OCI-M1 (cell line): ENCODE measurements at regions not wholly inside any gene's neighbourhood (a gene's known extent, or its start where the extent isn't known, plus 50 kb on each side); places are given as distances from the start of the nearest gene placed in this dataset.
"Not testable (repeated sequence)": the region's sequence is repeated elsewhere in the genome, so short reads cannot be mapped to it uniquely, and the experiment has no call there.

Experiments used
- DNase-seq: peaks from one replicate; lab custom pipeline; 2025; lab: John Stamatoyannopoulos, UW

GRCh38 chr20:17873410-17874270, 95.0 kb downstream of the SNX5 start:
- no peak for DNase-seq

- DNase-seq, result no peak
These were observed 95.6 kb downstream of the SNX5 start for GRCh38 chr20:17872959-17873358.

- no peak for DNase-seq
These were observed 96.2 kb downstream of the SNX5 start for GRCh38 chr20:17872434-17872833.

GRCh38 chr20:17871886-17872285, 96.7 kb downstream of the SNX5 start:
- no peak for DNase-seq

GRCh38 chr20:17871181-17871580, 97.4 kb downstream of the SNX5 start:
- DNase-seq, result no peak

- no peak for DNase-seq
These were observed 98.4 kb downstream of the SNX5 start for GRCh38 chr20:17870086-17870740.

- DNase-seq, result no peak
These were observed 99.1 kb downstream of the SNX5 start for GRCh38 chr20:17869295-17869994.

- no peak for DNase-seq
These were observed 99.8 kb downstream of the SNX5 start for GRCh38 chr20:17868700-17869231.

GRCh38 chr20:17868151-17868550, 100.4 kb downstream of the SNX5 start:
- no peak for DNase-seq

- DNase-seq, result no peak
These were observed 101.3 kb downstream of the SNX5 start for GRCh38 chr20:17867131-17867925.

- DNase-seq, result no peak
These were observed 102.2 kb downstream of the SNX5 start for GRCh38 chr20:17866234-17867001.

- no peak for DNase-seq
These were observed 104.9 kb downstream of the SNX5 start for GRCh38 chr20:17863577-17864292.

- DNase-seq, result no peak
These were observed 105.4 kb downstream of the SNX5 start for GRCh38 chr20:17863209-17863576.

- no peak for DNase-seq
These were observed 106.4 kb downstream of the SNX5 start for GRCh38 chr20:17862171-17862570.

GRCh38 chr20:17861620-17862019, 107.0 kb downstream of the SNX5 start:
- not testable (repeated sequence) for DNase-seq

- no peak for DNase-seq
These were observed 108.0 kb downstream of the SNX5 start for GRCh38 chr20:17860301-17861197.

GRCh38 chr20:17859616-17860232, 108.9 kb downstream of the SNX5 start:
- DNase-seq, result no peak

- no peak for DNase-seq
These were observed 109.5 kb downstream of the SNX5 start for GRCh38 chr20:17859002-17859615.
